Liver (tissue), 8 donors: ENCODE measurements at regions not wholly inside any gene's neighbourhood (a gene's known extent, or its start where the extent isn't known, plus 50 kb on each side); places are given as distances from the start of the nearest gene placed in this dataset.

ENCODE experiments used
- DNase-seq: peaks from one replicate; pipeline ENCODE4 v3.0.0-alpha.2; 2017; ENCODE audit warnings: low spot score
- H3K27ac ChIP-seq, 2 donors: one replicate each; pipeline ENCODE4 v1.7.0; 2013; ENCODE audit warnings: inconsistent platforms in 2 of 2, low read length in 2 of 2, control low read depth in 1 of 2, low read depth in 1 of 2, mild to moderate bottlenecking in 1 of 2
- H3K27me3 ChIP-seq, 4 donors: one replicate each; pipeline versions ENCODE4 v1.6.1 to v1.7.0; 2013; ENCODE audit warnings: low read length in 3 of 4, inconsistent platforms in 1 of 4, mild to moderate bottlenecking in 1 of 4, moderate library complexity in 1 of 4; ENCODE audit not compliant: control insufficient read depth in 4 of 4, insufficient read depth in 4 of 4
- H3K36me3 ChIP-seq, 4 donors: one replicate each; pipeline versions ENCODE4 v1.6.1 to v1.7.0; 2013; ENCODE audit warnings: low read length in 3 of 4, mild to moderate bottlenecking in 3 of 4, low read depth in 1 of 4, moderate library complexity in 1 of 4; ENCODE audit not compliant: control insufficient read depth in 4 of 4, insufficient read depth in 3 of 4
- H3K4me1 ChIP-seq, 4 donors: one replicate each; pipeline versions ENCODE4 v1.6.1 to v1.7.0; 2013; ENCODE audit warnings: low read length in 3 of 4, mild to moderate bottlenecking in 3 of 4, moderate library complexity in 1 of 4; ENCODE audit not compliant: control insufficient read depth in 4 of 4, insufficient read depth in 4 of 4
- H3K4me3 ChIP-seq, 3 donors: one replicate each; pipeline versions ENCODE4 v1.6.1 to v1.7.0; 2013; ENCODE audit warnings: low read length in 3 of 3, control low read depth in 1 of 3, low read depth in 1 of 3, mild to moderate bottlenecking in 1 of 3
- H3K9ac ChIP-seq, 2 donors: one replicate each; pipeline ENCODE4 v1.7.0; 2013; ENCODE audit warnings: low read length in 2 of 2, mild to moderate bottlenecking in 2 of 2, moderate library complexity in 2 of 2, control low read depth in 1 of 2, low read depth in 1 of 2
- H3K9me3 ChIP-seq, 4 donors: one replicate each; pipeline versions ENCODE4 v1.6.1 to v1.7.0; 2013; ENCODE audit warnings: low read length in 3 of 4; ENCODE audit not compliant: control insufficient read depth in 4 of 4
- ATF3 ChIP-seq: IDR thresholded peaks from 2 replicates; pipeline ENCODE4 v1.6.1; 2016; ENCODE audit warnings: antibody characterized with exemption
- CTCF ChIP-seq: fragments of 150-350 bp; IDR thresholded peaks from 2 replicates; pipeline ENCODE4 v1.5.1; 2017; ENCODE audit warnings: improper control_type of control experiment, low read depth, low read length; ENCODE audit not compliant: missing input control
- EGR1 ChIP-seq, 2 donors: IDR thresholded peaks; 2 replicates each; pipeline ENCODE4 v1.6.1; 2016 to 2018; ENCODE audit warnings: antibody characterized with exemption in 2 of 2, low read depth in 2 of 2
- FOXA1 ChIP-seq: IDR thresholded peaks from 2 replicates; pipeline ENCODE4 v1.6.1; 2016; ENCODE audit warnings: antibody characterized with exemption
- FOXA2 ChIP-seq: IDR thresholded peaks from 2 replicates; pipeline ENCODE4 v1.6.1; 2016; ENCODE audit warnings: antibody characterized with exemption
- HNF4A ChIP-seq, 2 donors: conservative IDR thresholded peaks; 2 replicates each; pipeline ENCODE4 v1.6.1; 2016; ENCODE audit warnings: antibody characterized with exemption in 2 of 2, mild to moderate bottlenecking in 2 of 2
- HNF4G ChIP-seq: IDR thresholded peaks from 2 replicates; pipeline ENCODE4 v1.6.1; 2016; ENCODE audit warnings: antibody characterized with exemption
- JUND ChIP-seq, 2 donors: IDR thresholded peaks; 2 replicates each; pipeline ENCODE4 v1.6.1; 2016; ENCODE audit warnings: antibody characterized with exemption in 2 of 2
- MAX ChIP-seq: IDR thresholded peaks from 2 replicates; pipeline ENCODE4 v1.6.1; 2016; ENCODE audit warnings: antibody characterized with exemption
- NR2F2 ChIP-seq: IDR thresholded peaks from 2 replicates; pipeline ENCODE4 v1.6.1; 2016; ENCODE audit warnings: antibody characterized with exemption
- RAD21 ChIP-seq, 2 donors: IDR thresholded peaks; 2 replicates each; pipeline ENCODE4 v1.6.1; 2016; ENCODE audit warnings: antibody characterized with exemption in 2 of 2, mild to moderate bottlenecking in 2 of 2
- REST ChIP-seq: IDR thresholded peaks from 2 replicates; pipeline ENCODE4 v1.6.1; 2016; ENCODE audit warnings: antibody characterized with exemption, mild to moderate bottlenecking
- SP1 ChIP-seq: IDR thresholded peaks from 2 replicates; pipeline ENCODE4 v1.6.1; 2018; ENCODE audit warnings: antibody characterized with exemption, mild to moderate bottlenecking
- TAF1 ChIP-seq: conservative IDR thresholded peaks from 2 replicates; pipeline ENCODE4 v1.6.1; 2016; ENCODE audit warnings: antibody characterized with exemption, mild to moderate bottlenecking
- YY1 ChIP-seq: IDR thresholded peaks from 2 replicates; pipeline ENCODE4 v1.6.1; 2016; ENCODE audit warnings: antibody characterized with exemption, mild to moderate bottlenecking
- ZBTB33 ChIP-seq: IDR thresholded peaks from 2 replicates; pipeline ENCODE4 v1.6.1; 2016; ENCODE audit warnings: antibody characterized with exemption
- WGBS: extraction: QIAGEN DNeasy Blood & Tissue Kit; methylation state at CpG from one replicate; pipeline ENCODE4 v1.1.7; 2013; 5-methylcytosine and 5-hydroxymethylcytosine counted together
- donor health status: healthy.
- donor health status: healthy.
- donor health status: healthy.
- donor health status: healthy.
- donor health status: healthy.

- peaks cover 0 to 8% (median 1%) of the 10 kb centered on the region in 4 donors for H3K4me1 ChIP-seq
- H3K4me3 ChIP-seq, result no peak overlapping the region
- H3K36me3 ChIP-seq, result no peaks in the 10 kb centered on the region
- TF ChIP-seq ATF3 (no peak), NR2F2 (no peak), MAX (no peak), CTCF (no peak), YY1 (no peak), FOXA2 (no peak), ZBTB33 (no peak), HNF4G (no peak), EGR1 (IDR thresholded peaks at IDR 0.05; ENCODE audit: low read depth in 2 of 2) (no peak), JUND (IDR thresholded peaks at IDR 0.05) (no peak)
- no peak overlapping the region for H3K9ac ChIP-seq
- no peak for DNase-seq
- H3K9me3 ChIP-seq, result no peaks in the 10 kb centered on the region
- 78% methylated on average over 3 of the region's 3 CpGs for WGBS
- no peaks in the 10 kb centered on the region for H3K27me3 ChIP-seq
- H3K27ac ChIP-seq, result no peak overlapping the region
These were observed 261.6 kb downstream of the PAX3 start for GRCh38 chr2:222037211-222037610.

- DNase-seq, result no peak
- Histone ChIP-seq H3K27me3 (no peaks in the 10 kb centered on the region), H3K4me1 (no peaks in the 10 kb centered on the region), H3K9me3 (no peaks in the 10 kb centered on the region), H3K36me3 (no peaks in the 10 kb centered on the region), H3K9ac (no peak overlapping the region), H3K27ac (no peak overlapping the region), H3K4me3 (no peak overlapping the region)
- WGBS, result 89% methylated on average over 3 of the region's 3 CpGs
- TF ChIP-seq SP1, result no peak
- TF ChIP-seq FOXA1, result no peak
- TF ChIP-seq REST, result no peak
- TF ChIP-seq HNF4A (conservative IDR thresholded peaks at IDR 0.05), result no peak
- TF ChIP-seq RAD21 (IDR thresholded peaks at IDR 0.05), result no peak
- no peak for TF ChIP-seq ATF3
- TF ChIP-seq CTCF, result no peak
- TF ChIP-seq MAX, result no peak
- no peak for TF ChIP-seq TAF1
These were observed 264.7 kb downstream of the PAX3 start for GRCh38 chr2:222034058-222034457.
